Stimulated activated naive CD8-positive, alpha-beta T cell treated with anti-CD3 and anti-CD28 coated beads, Interleukin-15, Interleukin-2, amounts not matched to agents 100 U/mL and 50 U/mL, for 24 hours (primary cell): ENCODE measurements at regions not wholly inside any gene's neighbourhood (a gene's known extent, or its start where the extent isn't known, plus 50 kb on each side); places are given as distances from the start of the nearest gene placed in this dataset.
"Not testable (repeated sequence)": the region's sequence is repeated elsewhere in the genome, so short reads cannot be mapped to it uniquely, and the experiment has no call there.

Source experiments
- ATAC-seq: fragments of 150-1000 bp; cut with Tn5 transposase; one replicate; pipeline ENCODE4 v1.10.0; 2021
- DNase-seq: peaks from one replicate; pipeline ENCODE4 v3.0.0; 2021

- no peak for DNase-seq
- ATAC-seq: no peak
These were observed 145.4 kb upstream of the ZNF516 start for GRCh38 chr18:76640438-76640837.

GRCh38 chr18:76634564-76634963 lies 139.5 kb upstream of the ZNF516 start:
- ATAC-seq: no peak
- DNase-seq: no peak

GRCh38 chr18:76633588-76634269 lies 138.7 kb upstream of the ZNF516 start:
- ATAC-seq (no peak), DNase-seq (no peak)

GRCh38 chr18:76627444-76627843 lies 132.4 kb upstream of the ZNF516 start:
- DNase-seq (no peak), ATAC-seq (no peak)

GRCh38 chr18:76626991-76627390 lies 131.9 kb upstream of the ZNF516 start:
- DNase-seq (no peak), ATAC-seq (no peak)

- no peak for DNase-seq
- no peak for ATAC-seq
These were observed 127.6 kb upstream of the ZNF516 start for GRCh38 chr18:76622651-76623050.

GRCh38 chr18:76621782-76622495 lies 126.9 kb upstream of the ZNF516 start:
- no peak for DNase-seq
- no peak for ATAC-seq

GRCh38 chr18:76621226-76621625 lies 126.2 kb upstream of the ZNF516 start:
- ATAC-seq (no peak), DNase-seq (no peak)

- peak; percentile 69 for ATAC-seq
- DNase-seq: peak; percentile 45
These were observed 125.5 kb upstream of the ZNF516 start for GRCh38 chr18:76620321-76621170.

GRCh38 chr18:76619621-76620315 lies 124.7 kb upstream of the ZNF516 start:
- peak; percentile 7 for DNase-seq
- peak; percentile 28 for ATAC-seq

GRCh38 chr18:76619261-76619620 lies 124.2 kb upstream of the ZNF516 start:
- DNase-seq (no peak), ATAC-seq (no peak)

- ATAC-seq (no peak), DNase-seq (no peak)
These were observed 123.7 kb upstream of the ZNF516 start for GRCh38 chr18:76618721-76619120.

- DNase-seq (no peak), ATAC-seq (no peak)
These were observed 121.3 kb upstream of the ZNF516 start for GRCh38 chr18:76616373-76616772.

GRCh38 chr18:76615065-76615733 lies 120.2 kb upstream of the ZNF516 start:
- ATAC-seq (no peak), DNase-seq (no peak)

GRCh38 chr18:76613755-76614120 lies 118.7 kb upstream of the ZNF516 start:
- DNase-seq (no peak), ATAC-seq (no peak)

GRCh38 chr18:76613053-76613754 lies 118.2 kb upstream of the ZNF516 start:
- no peak for ATAC-seq
- no peak for DNase-seq

- ATAC-seq, DNase-seq: not testable (repeated sequence)
These were observed 116.7 kb upstream of the ZNF516 start for GRCh38 chr18:76611750-76612045.

GRCh38 chr18:76610933-76611749 lies 116.1 kb upstream of the ZNF516 start:
- ATAC-seq: no peak
- DNase-seq: no peak

- ATAC-seq: no peak
- no peak for DNase-seq
These were observed 115.0 kb upstream of the ZNF516 start for GRCh38 chr18:76610012-76610411.

GRCh38 chr18:76605341-76605929 lies 110.4 kb upstream of the ZNF516 start:
- DNase-seq: no peak

More at GRCh38 chr18:76605341-76605929, 110.4 kb upstream of the ZNF516 start:
- no peak for ATAC-seq
